ENCODE measurements at regions not wholly inside any gene's neighbourhood (a gene's known extent, or its start where the extent isn't known, plus 50 kb on each side); places are given as distances from the start of the nearest gene placed in this dataset.

- H3K27me3 Mint-ChIP-seq, result no peaks in the 10 kb centered on the region
- POLR2A ChIA-PET, result no interaction called here
- no peaks in the 10 kb centered on the region for H3K4me1 Mint-ChIP-seq (ENCODE audit: low read depth)
- H3K36me3 Mint-ChIP-seq (ENCODE audit: low read depth), result no peaks in the 10 kb centered on the region
- DNase-seq (no peak), ATAC-seq (no peak)
- no peak overlapping the region for H3K27ac Mint-ChIP-seq
- intact Hi-C loops (cut with micrococcal nuclease), result no loop called here
- no peak for TF ChIP-seq CTCF (IDR thresholded peaks at IDR 0.05)
- CTCF ChIA-PET, result no interaction called here
- peaks cover 11% of the 10 kb centered on the region for H3K9me3 Mint-ChIP-seq
- no peak overlapping the region for H3K4me3 Mint-ChIP-seq
These were observed 425.2 kb upstream of the VSTM2A start for GRCh38 chr7:54116956-54117355.

GRCh38 chr7:54129035-54129434 lies 413.1 kb upstream of the VSTM2A start:
- ChIA-PET POLR2A (no interaction called here), CTCF (no interaction called here)
- no peak overlapping the region for H3K4me3 Mint-ChIP-seq
- H3K27ac Mint-ChIP-seq, result no peak overlapping the region
- H3K27me3 Mint-ChIP-seq, result no peaks in the 10 kb centered on the region
- no peak for DNase-seq
- intact Hi-C loops (cut with micrococcal nuclease), result no loop called here
- H3K9me3 Mint-ChIP-seq, result peaks cover 23% of the 10 kb centered on the region
- no peak for ATAC-seq
- no peak for TF ChIP-seq CTCF (IDR thresholded peaks at IDR 0.05)
- H3K4me1 Mint-ChIP-seq (ENCODE audit: low read depth), result no peaks in the 10 kb centered on the region
- no peaks in the 10 kb centered on the region for H3K36me3 Mint-ChIP-seq (ENCODE audit: low read depth)

GRCh38 chr7:54141576-54141975 lies 400.6 kb upstream of the VSTM2A start:
- Mint-ChIP-seq H3K27ac (no peak overlapping the region), H3K4me1 (ENCODE audit: low read depth) (no peaks in the 10 kb centered on the region), H3K9me3 (peaks cover 9% of the 10 kb centered on the region), H3K36me3 (ENCODE audit: low read depth) (no peaks in the 10 kb centered on the region), H3K27me3 (no peaks in the 10 kb centered on the region), H3K4me3 (no peak overlapping the region)
- intact Hi-C loops (cut with micrococcal nuclease), result no loop called here
- POLR2A ChIA-PET, result no interaction called here
- no peak for DNase-seq
- TF ChIP-seq CTCF (IDR thresholded peaks at IDR 0.05), result no peak
- no peak for ATAC-seq
- CTCF ChIA-PET, result no interaction called here

GRCh38 chr7:54145716-54146115 lies 396.5 kb upstream of the VSTM2A start:
- DNase-seq (no peak), ATAC-seq (no peak)
- H3K4me1 Mint-ChIP-seq (ENCODE audit: low read depth), result no peaks in the 10 kb centered on the region
- POLR2A ChIA-PET, result no interaction called here
- H3K27ac Mint-ChIP-seq, result no peak overlapping the region
- H3K27me3 Mint-ChIP-seq, result no peaks in the 10 kb centered on the region
- CTCF ChIA-PET, result no interaction called here
- H3K9me3 Mint-ChIP-seq, result peaks cover 19% of the 10 kb centered on the region
- intact Hi-C loops (cut with micrococcal nuclease), result no loop called here
- no peak for TF ChIP-seq CTCF (IDR thresholded peaks at IDR 0.05)
- no peak overlapping the region for H3K4me3 Mint-ChIP-seq
- no peaks in the 10 kb centered on the region for H3K36me3 Mint-ChIP-seq (ENCODE audit: low read depth)

GRCh38 chr7:54153462-54153861 lies 388.7 kb upstream of the VSTM2A start:
- Mint-ChIP-seq H3K36me3 (ENCODE audit: low read depth) (no peaks in the 10 kb centered on the region), H3K4me3 (no peak overlapping the region), H3K27ac (no peak overlapping the region), H3K4me1 (ENCODE audit: low read depth) (no peaks in the 10 kb centered on the region), H3K9me3 (peaks cover 16% of the 10 kb centered on the region), H3K27me3 (no peaks in the 10 kb centered on the region)
- no peak for TF ChIP-seq CTCF (IDR thresholded peaks at IDR 0.05)
- ChIA-PET POLR2A (no interaction called here), CTCF (no interaction called here)
- DNase-seq (no peak), ATAC-seq (no peak)
- intact Hi-C loops (cut with micrococcal nuclease), result no loop called here

All from activated CD8-positive, alpha-beta T cell treated with anti-CD3 and anti-CD28 coated beads for 36 hours (primary cell).